Tibial nerve (tissue), 4 donors: ENCODE measurements at regions not wholly inside any gene's neighbourhood (a gene's known extent, or its start where the extent isn't known, plus 50 kb on each side); places are given as distances from the start of the nearest gene placed in this dataset.

Experiments
- CTCF ChIP-seq, 5 experiments: fragments of 200-600 bp in 3 of 5; fragments of 450-650 bp in 2 of 5; sonication (generic) in 3 of 5; IDR thresholded peaks; one replicate each; pipeline ENCODE4 v1.5.1; 2016 to 2019; ENCODE audit warnings: antibody characterized with exemption in 5 of 5, mild to moderate bottlenecking in 3 of 5, moderate library complexity in 2 of 5
- EP300 ChIP-seq, 2 donors: sonication (generic); formaldehyde crosslinking; IDR thresholded peaks; one replicate each; pipeline ENCODE4 v1.6.1; 2017; ENCODE audit warnings: antibody characterized with exemption in 2 of 2, mild to moderate bottlenecking in 1 of 2
- POLR2A ChIP-seq, 2 donors: fragments of 450-650 bp; IDR thresholded peaks; one replicate each; pipeline ENCODE4 v1.6.1; 2017; ENCODE audit warnings: antibody characterized with exemption in 2 of 2, mild to moderate bottlenecking in 2 of 2, moderate library complexity in 2 of 2

GRCh38 chr2:226376516-226377180, 423.0 kb downstream of the IRS1 start:
- TF ChIP-seq CTCF (IDR thresholded peaks at IDR 0.05) (no peak), POLR2A (IDR thresholded peaks at IDR 0.05) (no peak), EP300 (IDR thresholded peaks at IDR 0.05) (no peak)
